HG03108 (cell line): ENCODE measurements at regions not wholly inside any gene's neighbourhood (a gene's known extent, or its start where the extent isn't known, plus 50 kb on each side); places are given as distances from the start of the nearest gene placed in this dataset.
"Not testable (repeated sequence)": the region's sequence is repeated elsewhere in the genome, so short reads cannot be mapped to it uniquely, and the experiment has no call there.

ENCODE experiments used
- ATAC-seq: cut with Tn5 transposase; IDR thresholded peaks from one replicate; pipeline ENCODE4 v1.9.1; 2021; ENCODE audit warnings: moderate library complexity; ENCODE audit not compliant: unreplicated experiment

DNA sequence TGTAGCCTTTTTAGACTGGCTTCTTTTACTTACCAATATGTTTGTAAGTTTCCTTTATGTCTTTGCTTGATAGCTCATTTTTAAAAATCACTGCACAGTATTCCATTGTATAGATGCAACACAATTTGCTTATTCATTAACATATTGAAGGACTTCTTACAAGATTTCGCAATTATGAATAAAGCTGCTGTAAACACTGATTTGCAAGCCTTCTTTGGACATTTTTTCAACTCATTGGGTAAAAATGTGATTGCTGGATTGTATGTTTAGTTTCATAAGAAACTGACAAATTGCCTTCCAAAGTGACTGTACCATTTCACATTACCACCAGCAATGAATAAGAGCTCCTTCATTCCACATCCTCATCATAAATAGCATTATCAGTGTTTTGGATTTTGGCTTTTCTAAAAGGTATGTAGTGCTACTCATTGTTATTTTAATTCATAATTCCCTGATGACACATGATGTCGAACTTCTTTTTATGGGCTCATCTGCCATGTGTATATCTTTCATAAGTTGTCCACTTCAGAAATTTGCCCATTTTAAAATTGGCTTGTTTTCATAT is 80.7 kb downstream of the TFAP2B start:
- ATAC-seq = no peak

DNA sequence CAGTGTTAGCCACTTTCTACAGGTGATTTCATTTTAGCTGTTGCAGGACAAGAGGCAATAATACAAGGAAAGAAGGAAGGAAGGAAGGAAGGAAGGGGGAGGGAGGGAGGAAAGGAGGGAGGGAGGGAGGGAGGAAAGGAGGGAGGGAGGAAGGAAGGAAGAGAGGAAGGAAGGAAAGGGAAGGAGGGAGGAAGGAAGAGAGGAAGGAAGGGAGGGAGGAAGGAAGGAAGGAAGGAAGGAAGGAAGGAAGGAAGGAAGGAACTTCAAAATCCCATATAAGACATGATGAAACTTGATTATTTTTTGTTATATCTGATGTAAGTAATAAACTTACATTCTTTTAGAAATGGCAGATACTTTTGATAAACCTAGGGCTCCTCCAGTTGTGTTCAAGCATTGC is 83.6 kb downstream of the TFAP2B start:
- ATAC-seq = no peak

DNA sequence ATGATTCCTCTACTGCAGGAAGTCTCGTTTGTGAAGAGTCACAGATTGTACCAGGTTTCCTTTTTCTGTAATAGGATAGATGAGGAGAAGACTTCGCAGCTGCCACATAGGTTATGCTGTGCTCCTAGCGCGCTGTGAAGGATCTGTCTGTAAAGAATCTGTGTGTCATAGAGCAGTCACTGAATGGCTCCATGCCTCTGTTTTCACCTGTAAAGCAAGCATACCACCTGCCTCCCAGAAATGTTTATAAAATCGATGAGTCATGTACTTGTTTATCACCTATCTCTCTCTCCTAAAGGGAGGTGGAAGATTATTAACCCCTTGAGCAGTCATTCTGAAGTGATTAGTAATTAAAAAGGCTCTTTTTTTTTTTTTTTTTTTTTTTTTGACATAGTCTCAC is 86.6 kb downstream of the TFAP2B start:
- ATAC-seq = no peak

DNA sequence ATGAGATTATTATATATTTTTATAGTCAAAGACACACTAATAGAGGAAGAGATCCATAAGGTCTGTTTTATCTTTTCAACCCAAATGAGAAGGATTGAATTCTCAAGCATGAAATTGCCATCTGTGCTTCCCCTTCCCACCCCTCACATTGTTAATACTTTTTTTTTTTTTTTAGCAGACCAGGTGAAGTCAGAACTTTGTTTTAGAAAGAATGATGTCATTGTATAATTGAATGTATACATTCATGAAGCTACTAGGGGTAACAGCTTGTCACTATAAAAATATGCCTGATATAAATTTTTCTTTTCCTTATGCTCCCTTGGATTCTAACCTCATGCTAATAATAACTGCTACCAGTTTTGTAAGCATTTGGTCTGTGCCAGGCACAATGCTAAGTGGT is 88.9 kb downstream of the TFAP2B start:
- no peak for ATAC-seq

DNA sequence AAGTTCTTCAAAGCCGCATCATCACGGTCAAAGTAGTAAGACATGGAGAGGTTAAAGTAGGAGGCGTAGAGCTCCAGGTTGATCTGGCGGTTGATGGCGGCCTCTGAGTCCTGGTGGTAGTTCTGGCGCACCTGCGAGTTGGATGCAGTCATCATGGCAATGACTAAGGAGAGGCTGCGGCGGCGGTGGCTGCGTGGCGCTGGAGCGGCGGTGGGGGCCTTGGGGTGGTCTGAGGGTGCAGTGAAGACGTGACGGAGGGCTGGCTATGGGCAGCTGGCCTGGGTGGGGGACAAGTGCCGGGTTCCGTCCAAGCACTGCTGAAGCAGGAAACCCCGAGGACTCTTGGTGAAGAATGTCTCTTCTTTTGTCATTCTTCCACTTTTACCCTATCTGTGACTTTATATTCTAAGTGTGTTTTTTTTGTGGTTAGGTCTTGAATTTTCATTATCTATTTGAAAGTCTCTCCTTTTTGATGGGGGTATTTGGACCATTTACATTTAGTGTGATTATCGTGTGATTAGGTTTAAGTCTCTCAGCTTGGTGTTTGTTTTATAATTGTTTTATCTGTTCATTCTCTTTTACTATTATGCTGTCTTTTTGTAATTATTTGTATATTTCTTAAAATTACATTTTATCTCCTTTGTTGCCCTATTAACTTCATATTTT is 94.6 kb downstream of the TFAP2B start:
- ATAC-seq = no peak

DNA sequence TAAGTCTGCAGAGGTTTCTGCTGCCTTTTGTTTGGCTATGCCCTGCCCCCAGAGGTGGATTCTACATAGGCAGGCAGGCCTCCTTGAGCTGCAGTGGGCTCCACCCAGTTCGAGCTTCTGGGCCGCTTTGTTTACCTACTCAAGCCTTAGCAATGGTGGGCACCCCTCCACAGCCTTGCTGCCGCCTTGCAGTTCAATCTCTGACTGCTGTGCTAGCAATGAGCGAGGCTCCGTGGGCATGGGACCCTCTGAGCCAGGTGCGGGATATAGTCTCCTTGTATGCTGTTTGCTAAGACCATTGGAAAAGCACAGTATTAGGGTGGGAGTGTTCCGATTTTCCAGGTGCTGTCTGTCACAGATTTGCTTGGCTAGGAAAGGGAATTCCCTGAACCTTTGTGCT is 102.7 kb downstream of the TFAP2B start:
- not testable (repeated sequence) for ATAC-seq

DNA sequence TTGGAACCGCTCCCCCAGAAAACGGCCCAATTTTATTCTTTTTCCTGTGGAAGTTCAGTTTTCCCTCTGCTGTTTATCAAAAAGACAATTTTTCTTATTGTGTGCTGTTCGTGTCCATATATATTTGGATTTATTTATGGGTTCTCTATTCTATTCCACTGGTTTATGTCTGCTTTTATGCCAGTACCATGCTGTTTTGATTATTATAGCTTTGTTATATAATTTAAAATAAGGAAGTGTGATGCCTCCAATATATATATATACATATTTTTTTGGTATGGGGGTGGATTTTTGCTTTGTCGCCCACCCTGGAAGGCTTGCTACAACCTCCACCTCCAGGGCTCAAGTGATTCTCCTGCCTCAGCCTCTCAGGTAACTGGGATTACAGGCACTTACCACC is 103.3 kb downstream of the TFAP2B start:
- no peak for ATAC-seq

DNA sequence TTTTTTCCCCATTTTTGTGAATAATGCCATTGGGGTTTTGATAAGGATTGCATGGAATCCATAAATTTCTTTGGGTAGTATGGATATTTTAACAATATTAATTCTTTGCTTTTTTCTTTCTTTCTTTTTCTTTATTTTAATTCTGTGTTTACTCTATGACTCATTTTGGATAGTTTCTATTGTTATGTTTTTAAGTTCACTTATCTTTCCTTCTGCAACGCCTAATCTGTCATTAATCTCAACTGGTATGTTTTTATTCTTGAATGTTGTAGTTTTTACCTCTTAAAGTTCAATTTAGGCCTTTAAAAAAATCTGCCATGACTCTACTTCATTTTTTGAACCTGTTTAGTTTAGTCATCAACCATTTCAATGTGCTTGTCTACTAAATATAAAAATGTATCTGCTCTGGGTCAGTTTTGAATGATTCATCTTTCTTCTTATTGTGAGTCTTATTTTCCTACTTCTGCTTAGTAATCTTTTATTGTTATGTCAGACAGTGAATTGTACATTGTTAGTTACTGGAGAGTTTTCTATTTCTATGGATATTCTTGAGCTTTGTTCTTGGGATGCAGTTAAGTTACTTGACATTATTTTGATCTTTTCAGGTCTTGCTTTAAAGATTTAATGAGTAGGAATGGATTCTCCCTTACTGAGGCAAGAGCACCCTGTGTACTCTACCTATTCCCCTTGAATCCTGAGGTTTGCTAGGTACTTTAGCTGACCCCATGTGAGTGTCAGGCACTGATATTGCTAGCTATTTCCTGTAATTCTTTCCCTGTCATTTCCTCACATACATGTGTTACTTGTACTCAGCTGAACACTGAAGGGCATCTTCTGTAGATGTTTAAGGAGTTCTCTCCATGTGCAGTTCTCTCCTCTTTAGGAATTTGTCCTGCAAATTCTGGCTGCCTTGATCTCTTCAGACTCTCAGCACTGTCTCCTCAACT is 104.2 kb downstream of the TFAP2B start:
- ATAC-seq = no peak

DNA sequence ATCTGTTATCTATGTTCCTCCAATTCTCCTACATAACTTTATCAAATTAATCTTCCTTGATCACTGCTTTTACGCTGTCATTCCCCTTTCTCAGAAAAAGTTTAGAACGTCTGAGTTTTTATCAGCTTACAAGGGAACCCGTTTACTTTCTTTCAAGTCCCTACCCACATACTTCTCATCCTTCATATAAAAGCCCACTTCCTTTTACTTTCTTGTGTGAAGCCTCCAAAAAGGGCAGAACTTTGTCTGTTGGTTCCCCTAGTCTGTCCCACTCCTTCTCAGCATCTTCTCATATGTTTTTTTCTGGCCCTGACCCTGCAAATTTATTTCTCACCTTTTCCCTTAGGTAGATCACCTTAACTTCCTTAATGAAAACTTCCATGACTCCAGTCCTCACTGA is 106.1 kb downstream of the TFAP2B start:
- ATAC-seq = no peak

DNA sequence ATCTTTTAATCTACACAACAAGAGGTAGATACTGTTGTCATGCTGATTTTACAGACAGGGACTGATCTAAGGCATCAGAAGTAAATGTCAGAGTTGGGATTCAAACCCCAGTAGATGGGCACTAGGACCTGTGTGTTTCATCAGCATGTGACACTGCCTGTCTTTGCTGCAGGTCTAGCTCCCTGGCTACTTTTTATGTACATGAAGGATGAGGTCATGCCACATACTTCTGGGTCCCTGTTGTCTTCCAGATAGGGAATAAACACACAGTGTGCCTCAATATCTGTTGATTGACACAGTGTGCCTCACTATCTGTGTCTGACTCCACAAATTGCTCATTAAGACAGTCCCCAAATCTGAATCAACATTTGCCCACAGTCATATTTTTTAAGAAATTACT is 106.9 kb downstream of the TFAP2B start:
- no peak for ATAC-seq

DNA sequence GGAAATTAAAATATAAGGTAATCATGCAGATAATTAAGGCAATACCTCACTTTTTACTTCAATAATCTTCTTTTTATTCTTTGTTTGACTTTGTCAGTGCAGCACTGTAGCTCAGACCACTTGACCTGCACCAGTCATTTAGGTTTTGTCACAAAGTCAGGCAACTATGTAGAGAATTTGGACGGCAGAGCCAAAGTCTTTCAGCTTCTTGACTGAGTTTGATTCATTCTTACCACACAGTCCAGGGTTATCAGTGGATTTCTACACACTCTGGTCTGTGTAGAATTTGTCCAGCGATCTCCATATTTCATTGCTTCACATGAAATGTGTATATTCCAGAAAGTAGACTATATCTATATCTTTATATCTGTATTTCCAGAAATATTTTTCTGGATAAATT is 107.3 kb downstream of the TFAP2B start:
- no peak for ATAC-seq

DNA sequence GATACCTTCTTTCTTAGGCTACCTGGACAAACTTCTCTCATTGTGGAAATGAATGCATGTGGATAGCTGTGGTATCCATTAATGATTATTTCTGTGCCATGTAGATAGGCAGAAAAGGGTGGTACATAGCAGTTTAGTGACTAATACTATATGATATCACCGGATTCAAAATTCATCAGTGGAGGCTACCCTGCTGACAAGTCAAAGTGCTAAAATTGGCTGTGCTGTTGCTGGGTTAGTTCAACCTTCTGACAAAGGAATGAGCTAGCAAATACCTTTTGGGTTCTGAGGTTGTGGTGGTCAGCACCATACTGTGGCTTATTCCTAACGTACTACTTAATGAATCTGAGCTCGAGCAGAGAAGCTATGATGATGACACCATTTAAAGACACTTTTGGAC is 109.1 kb downstream of the TFAP2B start:
- no peak for ATAC-seq

DNA sequence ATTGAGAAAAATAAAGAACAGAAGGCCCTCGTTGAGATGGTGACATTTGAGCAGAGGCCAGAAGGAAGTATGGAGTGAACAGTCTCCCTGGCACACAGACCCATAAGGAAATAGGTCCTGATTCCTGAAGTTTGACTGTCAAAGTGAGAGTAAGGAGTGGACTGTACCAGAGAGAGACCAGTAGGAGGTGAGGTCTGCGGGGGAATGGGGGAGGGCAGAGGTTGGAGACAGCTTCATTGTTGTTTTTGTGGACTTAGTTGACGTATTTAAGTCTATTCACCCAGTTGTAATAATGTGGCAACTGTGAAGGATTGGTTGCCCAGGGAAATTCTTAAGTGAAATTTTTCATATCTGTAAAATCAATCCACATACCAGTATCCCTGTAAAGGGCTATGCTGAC is 110.7 kb downstream of the TFAP2B start:
- no peak for ATAC-seq

DNA sequence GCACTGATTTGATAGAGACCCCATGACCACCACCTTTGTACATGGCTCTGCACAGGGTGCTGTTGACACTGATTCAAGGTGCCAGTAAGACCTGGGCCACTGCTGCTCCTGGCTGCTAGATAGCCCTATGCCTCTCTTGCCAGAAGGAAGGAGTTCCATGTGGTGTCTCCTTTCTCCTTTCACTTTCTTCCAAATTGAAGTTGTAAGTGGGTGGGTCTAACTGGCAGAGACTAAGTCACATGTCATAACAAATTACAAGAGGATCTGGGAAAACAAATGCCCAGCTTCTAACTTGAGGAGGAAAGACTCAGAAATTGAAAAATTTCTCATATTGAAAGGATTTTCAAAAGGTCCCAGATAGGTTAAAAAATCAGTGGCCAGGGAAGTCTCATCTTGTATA is 116.8 kb downstream of the TFAP2B start:
- no peak for ATAC-seq

DNA sequence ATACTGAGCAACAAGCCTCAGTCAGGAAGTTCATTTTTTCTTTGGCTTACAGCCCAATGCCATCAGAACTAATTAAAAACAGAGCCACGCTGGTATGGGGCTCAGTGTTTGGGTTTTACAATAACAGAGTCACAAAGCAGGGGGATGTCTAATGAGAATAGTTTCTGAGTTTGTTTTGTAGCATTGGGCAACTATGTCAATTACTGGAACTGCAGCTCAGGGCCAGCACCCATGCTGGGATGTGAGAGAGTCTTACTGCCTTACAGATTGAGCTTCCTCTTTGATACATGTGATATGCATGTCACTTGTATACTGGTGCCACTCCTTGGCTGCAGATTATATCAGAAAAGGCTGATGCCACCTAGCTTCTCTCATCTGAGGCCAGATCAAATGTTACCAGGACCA is 117.6 kb downstream of the TFAP2B start:
- ATAC-seq = no peak

DNA sequence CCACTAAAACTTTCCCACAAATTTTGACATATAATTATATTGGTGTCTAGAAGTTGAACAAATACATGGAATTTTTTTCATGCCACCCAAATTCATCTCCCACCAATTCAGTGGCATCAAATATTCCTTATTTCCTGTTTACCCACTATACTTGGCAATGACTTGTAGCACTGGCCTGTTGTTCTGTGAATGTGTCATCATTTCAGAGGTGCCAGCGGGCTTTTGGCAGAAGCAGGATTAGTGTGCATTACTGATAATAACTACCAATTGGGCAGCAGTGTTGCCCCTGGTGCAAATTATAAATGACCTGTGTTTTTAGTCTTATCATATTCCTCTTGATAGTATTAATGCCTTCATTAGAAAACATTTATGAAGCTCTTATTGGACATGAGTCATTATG is 121.3 kb downstream of the TFAP2B start:
- no peak for ATAC-seq

DNA sequence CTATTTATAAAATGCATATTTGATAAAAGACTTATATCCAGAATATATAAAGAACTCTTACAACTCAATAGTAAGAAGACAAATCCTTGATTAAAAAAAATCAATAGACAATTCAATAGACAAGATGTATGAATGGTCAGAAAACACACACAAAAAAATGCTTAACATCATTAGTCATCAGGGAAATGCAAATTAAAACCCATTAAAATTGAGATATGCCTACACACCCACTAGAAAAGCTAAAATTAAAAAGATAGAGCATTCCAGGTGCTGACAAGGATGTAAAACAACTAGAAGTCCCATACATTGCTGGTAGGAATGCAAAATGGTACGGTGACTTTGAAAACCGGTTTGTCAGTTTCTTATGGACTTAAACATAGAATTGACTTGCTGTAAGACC is 127.1 kb downstream of the TFAP2B start:
- no peak for ATAC-seq

DNA sequence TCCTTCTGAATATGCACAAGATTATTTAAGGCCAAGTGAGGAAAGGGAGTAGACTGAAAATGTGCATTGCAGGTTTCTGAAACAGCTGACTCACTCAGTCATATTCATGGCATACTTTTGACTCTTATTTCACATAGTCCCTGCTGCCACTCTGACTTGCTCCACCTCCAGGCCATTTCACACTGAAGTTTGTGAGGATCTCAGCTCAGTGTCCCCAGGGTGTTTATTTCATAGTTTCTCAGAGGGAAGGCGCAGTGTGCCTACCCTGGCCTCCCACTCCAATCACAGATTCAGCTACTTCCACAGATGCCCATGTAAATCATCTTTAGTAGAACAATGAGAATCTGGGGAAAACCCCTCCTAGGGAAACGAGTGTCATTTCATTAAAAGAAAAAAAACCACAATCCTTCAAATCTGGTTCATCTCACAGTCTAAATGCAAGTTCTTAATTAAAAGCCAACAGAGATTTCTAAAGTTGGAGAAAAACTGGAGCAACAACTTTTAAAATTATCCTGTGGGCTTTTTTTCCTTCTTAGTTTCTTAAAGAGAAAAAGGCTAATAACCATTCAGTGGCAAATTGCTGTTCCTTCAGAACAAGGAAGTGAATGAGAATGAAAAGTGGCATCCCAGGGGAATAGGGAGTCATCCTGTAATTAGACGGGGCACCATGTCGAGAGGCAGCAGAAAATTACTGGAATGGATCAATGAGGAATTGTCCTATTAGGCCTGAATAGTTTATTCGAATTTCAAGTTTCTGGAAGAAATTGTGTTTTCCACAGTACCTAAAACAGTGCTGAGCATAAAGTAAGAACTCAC is 133.6 kb downstream of the TFAP2B start:
- no peak for ATAC-seq

DNA sequence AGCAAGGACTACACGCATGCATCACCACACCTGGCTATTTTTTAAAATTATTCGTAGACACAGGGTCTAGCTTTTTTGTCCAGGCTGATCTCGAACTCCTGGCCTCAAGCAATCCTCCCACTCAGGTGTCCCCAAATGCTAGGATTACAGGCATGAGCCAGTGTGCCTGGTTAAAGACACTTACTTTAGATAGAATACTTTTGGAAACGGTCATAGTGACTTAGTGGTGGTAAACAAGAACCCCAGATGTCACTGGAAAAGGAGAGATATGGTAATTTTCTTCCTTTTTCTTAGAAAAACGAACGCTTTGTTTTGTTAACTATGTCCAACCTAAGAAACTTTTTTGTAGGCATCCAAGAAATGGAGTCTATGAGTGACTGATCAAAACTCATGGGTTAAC is 137.3 kb downstream of the TFAP2B start:
- ATAC-seq = no peak

DNA sequence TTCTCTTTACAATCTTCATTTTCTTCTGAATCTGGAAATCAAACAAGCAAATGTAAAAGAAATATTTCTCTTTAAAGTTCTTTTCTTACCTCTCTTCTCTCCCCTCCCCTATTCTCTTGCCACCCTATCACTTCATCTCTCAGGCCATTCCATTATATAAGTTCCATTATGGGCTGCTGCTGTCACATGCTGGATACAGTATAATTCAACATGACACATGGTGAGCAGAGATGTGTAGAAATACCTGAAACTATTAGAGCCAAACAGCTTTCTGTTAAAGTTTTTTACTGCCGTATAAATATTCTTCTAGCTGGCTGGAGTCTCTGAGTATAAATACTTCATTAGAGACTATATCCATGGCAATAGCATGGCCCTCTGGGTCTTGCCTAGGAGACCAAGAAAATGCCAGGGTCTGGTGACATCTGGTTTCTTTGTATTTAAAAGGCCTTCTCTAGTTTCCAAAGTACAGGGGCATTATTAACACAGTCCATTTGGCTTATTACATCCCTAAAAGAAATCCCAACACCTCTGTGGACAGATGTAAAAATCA is 139.6 kb downstream of the TFAP2B start:
- ATAC-seq = no peak

DNA sequence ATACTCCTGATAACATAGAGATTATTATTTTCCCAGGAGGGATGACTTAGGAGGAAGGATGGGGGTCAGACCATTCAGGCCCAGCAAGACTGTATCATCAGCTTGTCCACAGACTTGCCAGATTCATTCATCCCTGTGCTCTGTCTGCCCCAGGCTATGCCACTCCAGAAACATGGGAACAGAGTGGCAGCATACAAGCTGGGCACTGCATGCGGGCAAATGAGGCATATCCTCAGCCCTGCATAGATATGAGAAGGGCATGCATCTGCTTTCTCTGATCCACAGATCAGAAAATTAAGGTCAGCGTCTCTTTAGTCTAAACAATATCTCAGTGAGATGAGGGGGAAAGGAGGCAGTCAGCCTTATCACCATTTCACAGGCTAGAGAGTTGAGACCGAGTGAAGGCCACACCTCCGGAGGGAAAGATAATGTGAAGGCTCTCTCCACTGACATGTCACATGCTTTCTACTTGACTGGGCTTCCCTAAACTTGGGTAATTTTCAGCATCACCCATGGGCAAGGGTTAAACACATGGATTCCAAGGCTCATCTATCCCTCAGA is 140.5 kb downstream of the TFAP2B start:
- ATAC-seq = no peak
